Prostate gland (tissue), 2 donors: ENCODE measurements at regions not wholly inside any gene's neighbourhood (a gene's known extent, or its start where the extent isn't known, plus 50 kb on each side); places are given as distances from the start of the nearest gene placed in this dataset.
"Not testable (repeated sequence)": the region's sequence is repeated elsewhere in the genome, so short reads cannot be mapped to it uniquely, and the experiment has no call there.

Experiments
- POLR2AphosphoS5 ChIP-seq: sonication (generic); formaldehyde crosslinking; IDR thresholded peaks from one replicate; pipeline ENCODE4 v1.6.1; 2017; ENCODE audit warnings: antibody characterized with exemption
- TF ChIP-seq, protein P1 (sequence below), 4 experiments: fragments of 200-600 bp in 2 of 4; fragments of 450-650 bp in 2 of 4; sonication (generic) in 2 of 4; IDR thresholded peaks; 1 replicate in 3 of 4; 2 replicates in 1 of 4; pipeline ENCODE4 v1.5.1; 2016 to 2019; ENCODE audit warnings: antibody characterized with exemption in 4 of 4, mild to moderate bottlenecking in 2 of 4, moderate library complexity in 2 of 4

DNA sequence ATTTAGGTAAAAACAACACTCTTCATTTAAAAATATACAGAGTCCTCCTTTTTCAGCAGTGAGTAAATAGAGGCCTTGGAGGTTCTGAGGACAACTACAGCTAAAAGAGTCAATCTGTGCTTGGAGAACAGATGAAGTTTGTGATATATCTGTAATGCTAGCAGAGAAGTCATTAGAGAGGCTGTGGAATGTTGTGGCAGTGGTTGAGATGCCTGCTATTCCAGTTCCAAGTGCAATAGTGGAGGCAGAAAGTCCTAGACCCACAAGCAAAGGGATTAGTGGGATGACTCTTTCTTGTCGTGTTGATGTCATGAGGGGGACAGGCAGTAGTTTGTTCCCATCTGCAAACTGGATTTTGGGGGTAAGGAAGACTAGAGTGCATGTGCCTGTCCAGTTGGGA is 62.1 kb upstream of the EZR start:
- TF ChIP-seq, protein P1, sequence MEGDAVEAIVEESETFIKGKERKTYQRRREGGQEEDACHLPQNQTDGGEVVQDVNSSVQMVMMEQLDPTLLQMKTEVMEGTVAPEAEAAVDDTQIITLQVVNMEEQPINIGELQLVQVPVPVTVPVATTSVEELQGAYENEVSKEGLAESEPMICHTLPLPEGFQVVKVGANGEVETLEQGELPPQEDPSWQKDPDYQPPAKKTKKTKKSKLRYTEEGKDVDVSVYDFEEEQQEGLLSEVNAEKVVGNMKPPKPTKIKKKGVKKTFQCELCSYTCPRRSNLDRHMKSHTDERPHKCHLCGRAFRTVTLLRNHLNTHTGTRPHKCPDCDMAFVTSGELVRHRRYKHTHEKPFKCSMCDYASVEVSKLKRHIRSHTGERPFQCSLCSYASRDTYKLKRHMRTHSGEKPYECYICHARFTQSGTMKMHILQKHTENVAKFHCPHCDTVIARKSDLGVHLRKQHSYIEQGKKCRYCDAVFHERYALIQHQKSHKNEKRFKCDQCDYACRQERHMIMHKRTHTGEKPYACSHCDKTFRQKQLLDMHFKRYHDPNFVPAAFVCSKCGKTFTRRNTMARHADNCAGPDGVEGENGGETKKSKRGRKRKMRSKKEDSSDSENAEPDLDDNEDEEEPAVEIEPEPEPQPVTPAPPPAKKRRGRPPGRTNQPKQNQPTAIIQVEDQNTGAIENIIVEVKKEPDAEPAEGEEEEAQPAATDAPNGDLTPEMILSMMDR (IDR thresholded peaks at IDR 0.05), result not testable (repeated sequence)
- not testable (repeated sequence) for TF ChIP-seq POLR2AphosphoS5
